GM12891 (cell line): ENCODE measurements at regions not wholly inside any gene's neighbourhood (a gene's known extent, or its start where the extent isn't known, plus 50 kb on each side); places are given as distances from the start of the nearest gene placed in this dataset.

Source experiments
- DNase-seq: peaks from one replicate; pipeline ENCODE4 v3.0.0; 2011; ENCODE audit warnings: low spot score; ENCODE audit not compliant: insufficient read length
- FAIRE-seq: peaks from 2 replicates; lab custom pipeline; 2011; peaks lifted over from hg19 to GRCh38; lab: Jason Lieb, UNC
- PAX5 ChIP-seq: IDR thresholded peaks from 2 replicates; pipeline ENCODE4 v1.6.1; 2011; ENCODE audit warnings: low read length, moderate library complexity, mild to moderate bottlenecking; ENCODE audit not compliant: insufficient read depth, severe bottlenecking
- POLR2A ChIP-seq: IDR thresholded peaks from 2 replicates; pipeline ENCODE4 v1.6.1; 2011; ENCODE audit warnings: low read depth, low read length, control low read depth
- POLR2AphosphoS5 ChIP-seq: IDR thresholded peaks from 2 replicates; pipeline ENCODE4 v1.6.1; 2011; ENCODE audit warnings: low read depth, low read length, control low read depth
- POU2F2 ChIP-seq: IDR thresholded peaks from 2 replicates; pipeline ENCODE4 v1.6.1; 2011; ENCODE audit warnings: low read depth, mild to moderate bottlenecking, control low read depth, low read length, moderate library complexity
- SPI1 ChIP-seq: IDR thresholded peaks from 2 replicates; pipeline ENCODE4 v1.6.1; 2011; ENCODE audit warnings: low read depth, low read length, control low read depth
- TAF1 ChIP-seq: IDR thresholded peaks from 2 replicates; pipeline ENCODE4 v1.6.1; 2011; ENCODE audit warnings: low read depth, low read length, control low read depth

DNA sequence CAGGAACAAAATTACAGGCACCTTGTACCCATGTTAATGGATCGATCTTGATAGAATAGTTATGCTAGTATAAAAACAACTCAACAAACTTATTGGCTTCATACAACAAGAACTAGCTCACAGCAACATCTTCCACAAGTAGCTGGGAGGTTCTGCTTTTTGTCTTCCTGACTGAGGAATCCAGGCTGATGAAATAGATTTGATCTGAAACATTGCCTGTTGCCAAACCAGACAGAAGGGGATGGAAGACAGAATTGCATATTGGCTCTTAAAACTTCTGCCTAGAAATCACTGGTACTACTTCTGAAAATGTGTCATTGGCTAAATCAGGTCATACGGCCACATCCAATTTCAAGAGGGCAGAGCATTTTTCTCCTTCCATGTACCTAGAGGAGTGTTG, 267.3 kb downstream of the RFC3 start:
- TF ChIP-seq PAX5 (no peak), POU2F2 (no peak), POLR2AphosphoS5 (no peak), SPI1 (no peak), TAF1 (no peak), POLR2A (no peak)
- DNase-seq (no peak), FAIRE-seq (no peak)

GRCh38 chr13:34086281-34086680, 268.3 kb downstream of the RFC3 start:
- TF ChIP-seq POLR2AphosphoS5 (no peak), PAX5 (no peak), TAF1 (no peak), POU2F2 (no peak), POLR2A (no peak), SPI1 (peak; percentile 82)
- FAIRE-seq (no peak), DNase-seq (peak; percentile 6)

GRCh38 chr13:34087791-34088190, 269.8 kb downstream of the RFC3 start:
- FAIRE-seq (no peak), DNase-seq (no peak)
- TF ChIP-seq POLR2A (no peak), SPI1 (no peak), POLR2AphosphoS5 (no peak), PAX5 (no peak), TAF1 (no peak), POU2F2 (no peak)

DNA sequence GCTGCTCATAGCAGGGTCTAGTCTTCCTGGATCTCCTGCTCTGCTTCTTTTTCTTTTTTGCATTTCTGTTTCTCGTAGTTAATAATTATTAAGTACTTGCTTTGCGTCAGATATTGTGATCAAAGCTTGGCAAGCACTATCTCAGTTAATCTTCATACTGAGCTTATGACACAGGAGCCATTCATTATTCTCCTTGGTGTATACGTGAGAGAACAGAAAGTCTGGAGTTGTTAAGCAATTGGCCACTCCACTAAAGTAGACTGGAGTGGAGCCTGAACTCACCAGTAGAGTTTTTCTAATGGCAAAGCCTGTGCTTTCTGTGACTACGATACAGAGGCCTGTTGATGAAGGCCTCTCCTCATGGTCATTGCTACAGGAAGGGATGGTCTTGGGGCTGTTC, 285.9 kb downstream of the RFC3 start:
- no peak for TF ChIP-seq PAX5
- TF ChIP-seq SPI1: no peak
- no peak for TF ChIP-seq TAF1
- no peak for TF ChIP-seq POU2F2
- no peak for TF ChIP-seq POLR2A
- TF ChIP-seq POLR2AphosphoS5: no peak
- DNase-seq (no peak), FAIRE-seq (no peak)

DNA sequence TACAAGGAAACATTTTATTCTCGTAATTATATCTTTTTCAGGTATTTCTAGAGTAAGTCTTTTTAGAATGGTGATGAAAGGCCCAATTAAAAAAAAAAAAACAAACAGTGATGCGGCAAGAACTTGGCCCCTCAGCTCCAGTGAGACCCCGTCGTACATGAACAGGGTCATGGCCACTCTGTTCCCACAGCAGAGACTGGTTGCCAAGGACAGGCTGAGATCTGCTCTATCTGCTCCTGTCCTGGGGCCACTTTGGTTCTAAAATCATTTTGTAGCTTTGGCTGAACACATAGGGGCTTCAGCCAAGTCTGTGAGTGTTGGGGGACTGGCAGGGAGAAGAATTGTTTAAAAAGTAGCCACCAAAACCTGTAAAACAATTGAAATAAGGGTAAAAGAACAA, 286.9 kb downstream of the RFC3 start:
- DNase-seq: no peak
- no peak for FAIRE-seq
- no peak for TF ChIP-seq PAX5
- no peak for TF ChIP-seq TAF1
- TF ChIP-seq POLR2A: no peak
- TF ChIP-seq POU2F2: no peak
- no peak for TF ChIP-seq POLR2AphosphoS5
- TF ChIP-seq SPI1: no peak

DNA sequence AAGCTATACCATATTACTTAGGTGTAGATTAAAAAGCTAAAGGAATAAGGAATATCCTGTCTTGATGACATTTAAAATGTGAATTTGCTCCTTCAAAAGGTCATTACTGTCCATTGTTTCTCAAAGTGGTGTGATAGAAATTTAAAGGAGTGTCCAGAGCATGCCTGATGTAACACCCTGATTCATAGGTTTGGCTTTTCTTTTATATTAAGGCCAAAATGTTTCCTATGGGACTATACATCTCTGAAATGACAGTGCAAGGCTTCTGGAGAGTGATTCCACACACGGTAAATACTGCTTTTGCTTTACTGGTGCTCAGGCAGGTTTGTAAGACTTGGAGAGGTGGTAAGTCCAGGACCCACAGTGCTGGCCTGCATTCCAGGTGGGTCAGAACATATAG, 289.9 kb downstream of the RFC3 start:
- DNase-seq (no peak), FAIRE-seq (no peak)
- TF ChIP-seq POLR2AphosphoS5 (no peak), POLR2A (no peak), TAF1 (no peak), PAX5 (no peak), SPI1 (no peak), POU2F2 (no peak)

- FAIRE-seq (no peak), DNase-seq (no peak)
- no peak for TF ChIP-seq TAF1
Observed at GRCh38 chr13:34108410-34108809, 290.5 kb downstream of the RFC3 start.

DNA sequence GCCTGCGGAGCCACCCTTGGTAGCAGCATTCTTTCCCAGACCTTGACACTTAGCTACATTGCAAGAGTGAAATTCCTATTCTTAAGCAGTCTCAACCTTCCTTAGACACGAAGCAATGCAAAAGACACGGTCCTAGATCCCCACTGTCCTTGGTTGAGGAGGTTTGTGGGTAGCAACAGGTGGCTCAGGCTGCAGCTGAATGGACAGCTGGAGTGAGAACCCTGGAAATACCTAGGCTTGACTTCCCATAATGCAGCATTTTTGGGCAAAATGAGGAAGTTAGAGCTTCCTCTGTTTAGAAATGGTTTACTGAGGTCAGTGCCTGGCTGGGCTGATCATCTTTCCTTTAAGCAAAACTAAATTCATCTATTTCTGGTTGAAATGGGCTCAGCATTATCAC, 296.6 kb downstream of the RFC3 start:
- DNase-seq (no peak), FAIRE-seq (no peak)
- no peak for TF ChIP-seq SPI1
- TF ChIP-seq POLR2A: no peak
- TF ChIP-seq POLR2AphosphoS5: no peak
- TF ChIP-seq PAX5: no peak
- TF ChIP-seq POU2F2: no peak
- no peak for TF ChIP-seq TAF1

DNA sequence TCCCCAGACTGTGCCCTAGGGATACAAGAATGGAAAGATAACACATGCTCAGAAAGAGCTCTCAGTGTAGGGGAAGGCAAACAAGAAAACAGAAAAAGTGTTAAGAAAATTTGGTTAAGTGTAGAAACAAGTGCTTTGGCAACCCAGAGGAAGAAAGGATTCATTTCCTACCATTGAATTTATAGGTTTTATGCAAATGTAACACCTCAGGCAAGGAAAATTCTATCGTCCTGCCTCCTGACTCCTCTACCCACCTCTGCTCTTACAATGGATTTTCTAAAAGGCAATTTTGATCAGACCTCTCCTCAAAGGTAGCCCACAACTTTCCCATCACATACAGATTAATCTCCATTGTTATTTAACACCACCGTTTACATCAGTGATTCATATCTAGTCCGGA, 298.7 kb downstream of the RFC3 start:
- no peak for DNase-seq
- no peak for TF ChIP-seq POU2F2
- no peak for FAIRE-seq

DNA sequence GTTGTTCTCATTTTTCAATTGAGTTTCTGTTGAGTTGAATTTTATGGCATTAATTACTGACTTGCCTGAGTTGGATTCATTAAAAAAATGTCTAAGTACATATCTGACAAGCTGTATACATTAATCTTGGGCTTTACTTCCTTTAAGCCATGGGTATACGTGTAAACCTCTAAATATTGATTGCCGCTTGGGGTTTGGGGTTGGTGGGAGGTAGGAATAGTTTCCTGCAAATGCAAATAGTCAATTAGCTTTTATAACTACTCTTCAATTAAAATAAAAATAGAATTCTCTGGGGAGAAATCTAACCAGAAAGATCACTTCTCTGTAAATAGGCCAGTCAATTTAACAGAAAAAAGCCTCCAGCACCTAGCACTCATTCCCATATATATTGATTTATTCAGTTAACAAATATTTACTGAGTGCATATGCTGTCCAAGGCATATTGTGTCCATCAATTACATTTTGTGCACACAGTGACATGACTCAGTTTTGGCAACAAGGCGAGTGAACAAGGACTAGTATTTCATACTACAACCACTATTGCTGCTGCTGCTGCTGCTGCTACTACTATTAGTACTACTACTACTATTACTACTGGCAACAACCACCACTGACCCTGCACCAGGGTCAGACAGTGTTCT, 306.8 kb downstream of the RFC3 start:
- DNase-seq (no peak), FAIRE-seq (no peak)
- TF ChIP-seq POLR2A (no peak), TAF1 (no peak), SPI1 (no peak), PAX5 (no peak), POU2F2 (no peak), POLR2AphosphoS5 (no peak)

DNA sequence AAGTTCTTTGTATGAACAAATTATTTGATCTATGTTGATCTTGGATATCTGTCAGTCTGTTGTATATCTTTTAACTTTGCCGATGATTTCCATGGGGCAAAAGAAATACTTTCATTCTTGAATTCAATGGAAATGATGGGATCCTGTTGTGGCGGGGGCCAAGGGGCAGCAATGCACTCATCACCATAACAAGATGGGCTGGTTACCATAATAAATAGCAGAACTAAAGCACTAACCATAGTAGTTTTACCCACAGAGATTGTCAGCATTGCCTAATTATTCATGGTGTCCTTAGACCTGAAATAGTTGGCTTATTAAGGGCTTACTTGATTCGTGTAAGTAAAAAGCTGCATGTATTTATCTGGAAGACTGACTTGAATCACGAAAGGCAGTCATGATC, 309.6 kb downstream of the RFC3 start:
- TF ChIP-seq POLR2A (no peak), POU2F2 (no peak), POLR2AphosphoS5 (no peak), TAF1 (no peak), SPI1 (no peak), PAX5 (no peak)
- no peak for FAIRE-seq
- DNase-seq: no peak
